ENCODE measurements at regions not wholly inside any gene's neighbourhood (a gene's known extent, or its start where the extent isn't known, plus 50 kb on each side); places are given as distances from the start of the nearest gene placed in this dataset.

DNA sequence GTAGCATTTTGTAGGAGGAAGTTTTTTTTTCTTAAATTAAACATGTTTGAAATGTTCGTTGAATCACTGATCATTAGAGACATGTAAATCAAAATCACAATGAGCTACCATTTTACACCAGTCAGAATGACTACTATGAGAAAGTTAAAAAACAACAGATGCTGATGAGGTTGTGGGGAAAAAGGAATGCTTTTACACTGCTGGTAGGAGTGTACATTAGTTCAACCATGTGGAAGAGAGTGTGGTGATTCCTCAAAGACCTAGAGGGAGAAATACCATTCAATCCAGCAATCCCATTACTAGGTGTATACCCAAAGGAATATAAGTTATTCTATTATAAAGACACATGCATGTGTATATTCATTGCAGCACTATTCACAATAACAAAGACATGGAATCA, 122.0 kb upstream of the ARGLU1 start:
- TF ChIP-seq, protein P1, sequence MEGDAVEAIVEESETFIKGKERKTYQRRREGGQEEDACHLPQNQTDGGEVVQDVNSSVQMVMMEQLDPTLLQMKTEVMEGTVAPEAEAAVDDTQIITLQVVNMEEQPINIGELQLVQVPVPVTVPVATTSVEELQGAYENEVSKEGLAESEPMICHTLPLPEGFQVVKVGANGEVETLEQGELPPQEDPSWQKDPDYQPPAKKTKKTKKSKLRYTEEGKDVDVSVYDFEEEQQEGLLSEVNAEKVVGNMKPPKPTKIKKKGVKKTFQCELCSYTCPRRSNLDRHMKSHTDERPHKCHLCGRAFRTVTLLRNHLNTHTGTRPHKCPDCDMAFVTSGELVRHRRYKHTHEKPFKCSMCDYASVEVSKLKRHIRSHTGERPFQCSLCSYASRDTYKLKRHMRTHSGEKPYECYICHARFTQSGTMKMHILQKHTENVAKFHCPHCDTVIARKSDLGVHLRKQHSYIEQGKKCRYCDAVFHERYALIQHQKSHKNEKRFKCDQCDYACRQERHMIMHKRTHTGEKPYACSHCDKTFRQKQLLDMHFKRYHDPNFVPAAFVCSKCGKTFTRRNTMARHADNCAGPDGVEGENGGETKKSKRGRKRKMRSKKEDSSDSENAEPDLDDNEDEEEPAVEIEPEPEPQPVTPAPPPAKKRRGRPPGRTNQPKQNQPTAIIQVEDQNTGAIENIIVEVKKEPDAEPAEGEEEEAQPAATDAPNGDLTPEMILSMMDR (IDR thresholded peaks at IDR 0.05; ENCODE audit: low read depth, low read length) = no peak
- H3K4me3 ChIP-seq (ENCODE audit: low read depth, low read length) = no peak overlapping the region
- no peak for DNase-seq (ENCODE audit: low read depth)

DNA sequence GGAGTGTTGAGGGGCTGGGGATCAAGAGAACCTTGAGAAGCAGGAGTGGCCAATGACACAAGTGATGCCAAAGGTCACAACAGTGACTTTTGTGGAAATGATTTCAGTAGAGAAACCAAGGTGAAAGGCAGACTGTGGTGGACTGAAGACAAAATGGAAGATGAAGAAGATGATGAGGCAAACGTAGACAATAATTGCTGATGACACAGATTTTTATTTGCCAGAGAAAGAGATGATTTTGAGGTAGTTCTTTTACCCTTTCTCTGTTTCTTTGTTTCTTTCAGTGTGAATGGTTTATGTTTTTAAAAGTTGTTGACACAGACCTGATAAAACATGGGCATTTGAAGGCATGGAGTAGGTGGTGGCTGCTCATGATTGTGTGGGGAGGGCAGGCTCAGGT, 121.0 kb upstream of the ARGLU1 start:
- no peak overlapping the region for H3K4me3 ChIP-seq (ENCODE audit: low read depth, low read length)
- TF ChIP-seq, protein P1 (IDR thresholded peaks at IDR 0.05; ENCODE audit: low read depth, low read length) = no peak
- TF ChIP-seq MYC (IDR thresholded peaks at IDR 0.05; ENCODE audit: low read depth, low read length) (no peak), POLR2A (IDR thresholded peaks at IDR 0.05; ENCODE audit: extremely low read depth, insufficient read length) (no peak)
- TF ChIP-seq, protein P2, sequence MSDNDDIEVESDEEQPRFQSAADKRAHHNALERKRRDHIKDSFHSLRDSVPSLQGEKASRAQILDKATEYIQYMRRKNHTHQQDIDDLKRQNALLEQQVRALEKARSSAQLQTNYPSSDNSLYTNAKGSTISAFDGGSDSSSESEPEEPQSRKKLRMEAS (IDR thresholded peaks at IDR 0.05; ENCODE audit: low read depth, low read length) = no peak
- no peak for DNase-seq (ENCODE audit: low read depth)

DNA sequence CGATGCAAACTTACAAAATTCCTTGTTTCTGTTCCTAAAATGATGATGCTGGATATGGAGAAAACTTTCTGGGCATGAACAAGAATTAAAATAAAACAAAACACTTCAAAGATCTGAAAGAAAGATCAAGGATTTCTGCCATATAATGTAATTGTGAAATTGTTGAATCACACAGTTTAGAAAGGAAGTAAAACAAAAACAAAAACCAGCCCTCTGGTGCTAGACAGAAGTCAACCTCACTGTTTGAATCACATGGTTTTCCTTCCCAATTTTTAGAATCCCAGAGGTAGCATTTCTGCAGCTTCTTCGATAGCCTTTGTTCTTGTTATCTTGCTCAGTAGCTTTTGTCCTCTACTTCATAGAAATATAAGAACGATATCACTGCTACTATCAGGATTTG, 118.2 kb upstream of the ARGLU1 start:
- no peak overlapping the region for H3K4me3 ChIP-seq (ENCODE audit: low read depth, low read length)
- TF ChIP-seq POLR2A (IDR thresholded peaks at IDR 0.05; ENCODE audit: extremely low read depth, insufficient read length) = no peak
- TF ChIP-seq, protein P1 (IDR thresholded peaks at IDR 0.05; ENCODE audit: low read depth, low read length) = no peak
- no peak for TF ChIP-seq MYC (IDR thresholded peaks at IDR 0.05; ENCODE audit: low read depth, low read length)
- DNase-seq (ENCODE audit: low read depth) = no peak

DNA sequence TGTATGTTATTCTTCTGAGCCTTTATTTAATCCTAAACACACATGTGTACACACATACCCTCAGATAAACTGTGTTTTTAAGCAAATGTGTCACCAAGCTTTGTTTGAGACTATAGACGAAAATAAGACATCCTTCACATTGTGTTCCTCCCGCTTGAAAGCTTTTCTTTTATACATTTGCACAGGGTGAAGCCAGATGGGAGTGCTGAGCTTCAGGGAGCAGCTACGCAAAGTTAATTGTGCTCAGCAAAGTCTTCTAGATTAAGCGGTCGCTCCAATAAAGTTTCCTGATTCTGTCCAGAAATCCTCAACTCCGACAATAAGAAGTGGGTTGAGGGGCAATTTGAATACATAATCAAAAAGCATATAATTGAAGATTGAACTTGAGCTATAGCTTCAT, 117.2 kb upstream of the ARGLU1 start:
- no peak for DNase-seq (ENCODE audit: low read depth)
- H3K4me3 ChIP-seq (ENCODE audit: low read depth, low read length) = no peak overlapping the region
- TF ChIP-seq MYC (IDR thresholded peaks at IDR 0.05; ENCODE audit: low read depth, low read length) (no peak), POLR2A (IDR thresholded peaks at IDR 0.05; ENCODE audit: extremely low read depth, insufficient read length) (no peak)
- TF ChIP-seq, protein P1 (IDR thresholded peaks at IDR 0.05; ENCODE audit: low read depth, low read length) = no peak

DNA sequence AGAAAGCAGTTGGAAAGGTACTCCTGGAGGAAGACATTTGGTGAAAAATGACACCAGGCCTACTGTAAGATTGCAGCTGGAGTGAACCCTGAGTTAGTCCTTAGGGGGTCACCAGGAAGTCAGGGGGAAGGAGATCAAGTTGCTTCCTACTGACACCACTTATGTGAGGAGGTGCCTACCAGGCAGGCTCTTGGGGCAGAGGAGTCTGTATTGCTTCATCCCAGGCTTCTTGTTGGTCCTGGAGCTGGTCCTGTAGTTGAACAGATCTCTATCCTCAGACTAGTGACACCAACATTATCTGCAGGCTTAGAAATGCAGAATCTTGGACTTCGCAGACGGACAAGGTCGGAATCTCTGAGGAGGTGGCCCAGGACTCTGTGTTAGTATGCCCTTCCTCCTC, 116.0 kb upstream of the ARGLU1 start:
- TF ChIP-seq, protein P2 (IDR thresholded peaks at IDR 0.05; ENCODE audit: low read depth, low read length) = no peak
- TF ChIP-seq MYC (IDR thresholded peaks at IDR 0.05; ENCODE audit: low read depth, low read length) (no peak), POLR2A (IDR thresholded peaks at IDR 0.05; ENCODE audit: extremely low read depth, insufficient read length) (no peak)
- TF ChIP-seq, protein P1 (IDR thresholded peaks at IDR 0.05; ENCODE audit: low read depth, low read length) = no peak
- no peak overlapping the region for H3K4me3 ChIP-seq (ENCODE audit: low read depth, low read length)
- no peak for DNase-seq (ENCODE audit: low read depth)

DNA sequence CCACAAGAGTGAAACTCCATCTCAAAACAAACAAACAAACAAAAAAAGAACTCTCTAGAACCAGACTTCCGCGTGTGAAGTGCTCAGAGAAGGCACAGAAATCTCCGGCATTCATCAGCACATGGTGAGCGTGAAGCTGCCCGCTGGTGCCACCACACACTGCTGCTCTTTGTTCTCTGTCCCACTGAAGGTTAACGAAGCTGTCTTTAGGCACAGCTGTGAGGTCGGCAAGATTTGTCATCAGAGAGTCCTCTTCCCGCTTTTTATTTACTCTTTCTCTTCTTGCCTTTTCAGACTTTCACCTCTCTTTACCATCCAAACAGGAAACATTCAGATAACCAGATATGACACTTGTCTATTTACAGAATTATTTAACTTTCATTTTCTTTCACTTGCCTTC, 115.2 kb upstream of the ARGLU1 start:
- TF ChIP-seq, protein P2 (IDR thresholded peaks at IDR 0.05; ENCODE audit: low read depth, low read length) = no peak
- no peak for TF ChIP-seq MYC (IDR thresholded peaks at IDR 0.05; ENCODE audit: low read depth, low read length)
- TF ChIP-seq, protein P1 (IDR thresholded peaks at IDR 0.05; ENCODE audit: low read depth, low read length) = no peak
- TF ChIP-seq POLR2A (IDR thresholded peaks at IDR 0.05; ENCODE audit: extremely low read depth, insufficient read length) = no peak
- no peak overlapping the region for H3K4me3 ChIP-seq (ENCODE audit: low read depth, low read length)
- DNase-seq (ENCODE audit: low read depth) = no peak

All from NB4 (cell line).